DOHH2 (cell line): ENCODE measurements at regions not wholly inside any gene's neighbourhood (a gene's known extent, or its start where the extent isn't known, plus 50 kb on each side); places are given as distances from the start of the nearest gene placed in this dataset.

Experiments
- H3F3A ChIP-seq: fragments of 200-600 bp; sonication (generic), shearing (Covaris generic); 2 replicates; pipeline ENCODE4 v1.6.0; 2016; ENCODE audit warnings: antibody characterized with exemption, mild to moderate bottlenecking; ENCODE audit not compliant: control insufficient read depth, insufficient read depth
- H3K27ac ChIP-seq: fragments of 200-600 bp; sonication (generic); 2 replicates; pipeline ENCODE4 v1.5.1; 2014; ENCODE audit warnings: low read depth, mild to moderate bottlenecking, low read length, moderate library complexity
- H3K27me3 ChIP-seq: fragments of 200-600 bp; sonication (generic); 2 replicates; pipeline ENCODE4 v1.6.1; 2014; ENCODE audit warnings: mild to moderate bottlenecking, low read length, mixed read lengths; ENCODE audit not compliant: control insufficient read depth
- H3K36me3 ChIP-seq: fragments of 200-600 bp; sonication (generic); 2 replicates; pipeline ENCODE4 v1.6.1; 2014; ENCODE audit warnings: mild to moderate bottlenecking, low read length, moderate library complexity, mixed read lengths; ENCODE audit not compliant: control insufficient read depth
- H3K4me1 ChIP-seq: fragments of 200-600 bp; sonication (generic); 2 replicates; pipeline ENCODE4 v1.6.1; 2014; ENCODE audit warnings: mild to moderate bottlenecking, low read length, mixed read lengths; ENCODE audit not compliant: control insufficient read depth
- H3K4me2 ChIP-seq: fragments of 200-600 bp; sonication (generic); 2 replicates; pipeline ENCODE4 v1.6.0; 2014; ENCODE audit warnings: mild to moderate bottlenecking, low read length, moderate library complexity
- H3K4me3 ChIP-seq: fragments of 200-600 bp; sonication (generic); 2 replicates; pipeline ENCODE4 v1.5.1; 2014; ENCODE audit warnings: mild to moderate bottlenecking, low read length, mixed read lengths
- H3K79me2 ChIP-seq: fragments of 200-600 bp; sonication (generic); 2 replicates; pipeline ENCODE4 v1.6.1; 2014; ENCODE audit warnings: mild to moderate bottlenecking, low read length, mixed read lengths; ENCODE audit not compliant: control insufficient read depth
- H3K9me2 ChIP-seq: fragments of 200-600 bp; sonication (generic); replicated peaks from 2 replicates; pipeline ENCODE4 v1.6.1; 2014; ENCODE audit warnings: mild to moderate bottlenecking, low read length, mixed read lengths; ENCODE audit not compliant: control insufficient read depth
- H3K9me3 ChIP-seq: fragments of 200-600 bp; sonication (generic); 2 replicates; pipeline ENCODE4 v1.6.1; 2014; ENCODE audit warnings: antibody characterized with exemption, low read length, mixed read lengths; ENCODE audit not compliant: control insufficient read depth, insufficient read depth
- H4K20me1 ChIP-seq: fragments of 200-600 bp; sonication (generic); 2 replicates; pipeline ENCODE4 v1.6.0; 2014; ENCODE audit warnings: low read depth, mild to moderate bottlenecking, antibody characterized with exemption, low read length, moderate library complexity; ENCODE audit not compliant: control insufficient read depth, insufficient read depth
- CTCF ChIP-seq: fragments of 200-600 bp; sonication (generic); IDR thresholded peaks from one replicate; pipeline ENCODE4 v1.5.1; 2014; ENCODE audit warnings: antibody characterized with exemption, mild to moderate bottlenecking, low read depth, low read length; ENCODE audit not compliant: poor library complexity, severe bottlenecking
- EZH2phosphoT487 ChIP-seq: fragments of 200-600 bp; sonication (generic); IDR thresholded peaks from 2 replicates; pipeline ENCODE4 v1.6.1; 2017; ENCODE audit warnings: borderline replicate concordance, mild to moderate bottlenecking, antibody characterized with exemption, low read length, moderate library complexity, mixed read lengths

GRCh38 chr5:163976696-163977095 lies 471.3 kb downstream of the MAT2B start:
- Histone ChIP-seq H3K79me2 (no peaks in the 10 kb centered on the region), H3K27ac (no peak overlapping the region), H3K9me2 (no peaks in the 10 kb centered on the region), H3F3A (no peaks in the 10 kb centered on the region), H3K9me3 (no peaks in the 10 kb centered on the region), H3K4me3 (no peak overlapping the region), H3K36me3 (no peaks in the 10 kb centered on the region), H4K20me1 (no peaks in the 10 kb centered on the region), H3K27me3 (no peaks in the 10 kb centered on the region), H3K4me2 (no peak overlapping the region), H3K4me1 (no peaks in the 10 kb centered on the region)
- TF ChIP-seq CTCF (no peak), EZH2phosphoT487 (no peak)

GRCh38 chr5:163978897-163979296 lies 473.5 kb downstream of the MAT2B start:
- no peaks in the 10 kb centered on the region for H3K4me1 ChIP-seq
- H3K9me2 ChIP-seq = no peaks in the 10 kb centered on the region
- no peaks in the 10 kb centered on the region for H3K9me3 ChIP-seq
- H3F3A ChIP-seq = no peaks in the 10 kb centered on the region
- H3K27me3 ChIP-seq = no peaks in the 10 kb centered on the region
- H3K4me2 ChIP-seq = no peak overlapping the region
- H3K4me3 ChIP-seq = no peak overlapping the region
- no peak overlapping the region for H3K27ac ChIP-seq
- H3K36me3 ChIP-seq = no peaks in the 10 kb centered on the region
- no peak for TF ChIP-seq EZH2phosphoT487
- peak; percentile 20 for TF ChIP-seq CTCF
- no peaks in the 10 kb centered on the region for H4K20me1 ChIP-seq
- H3K79me2 ChIP-seq = no peaks in the 10 kb centered on the region

- no peaks in the 10 kb centered on the region for H3K27me3 ChIP-seq
- no peak for TF ChIP-seq CTCF
- TF ChIP-seq EZH2phosphoT487 = no peak
- H3K36me3 ChIP-seq = no peaks in the 10 kb centered on the region
- H3K9me3 ChIP-seq = no peaks in the 10 kb centered on the region
- H3K4me1 ChIP-seq = no peaks in the 10 kb centered on the region
- no peaks in the 10 kb centered on the region for H4K20me1 ChIP-seq
- no peak overlapping the region for H3K27ac ChIP-seq
- H3F3A ChIP-seq = no peaks in the 10 kb centered on the region
- no peak overlapping the region for H3K4me3 ChIP-seq
- H3K79me2 ChIP-seq = no peaks in the 10 kb centered on the region
- H3K4me2 ChIP-seq = no peak overlapping the region
- H3K9me2 ChIP-seq = no peaks in the 10 kb centered on the region
Measured at GRCh38 chr5:163988566-163988965, 483.1 kb downstream of the MAT2B start.

- TF ChIP-seq EZH2phosphoT487 = no peak
- no peak for TF ChIP-seq CTCF
- Histone ChIP-seq H3K9me2 (no peaks in the 10 kb centered on the region), H3K79me2 (no peaks in the 10 kb centered on the region)
Measured at GRCh38 chr5:163993126-163993525, 487.7 kb downstream of the MAT2B start.

More at GRCh38 chr5:163993126-163993525, 487.7 kb downstream of the MAT2B start:
- Histone ChIP-seq H4K20me1 (no peaks in the 10 kb centered on the region), H3F3A (no peaks in the 10 kb centered on the region), H3K4me3 (no peak overlapping the region), H3K27me3 (no peaks in the 10 kb centered on the region), H3K27ac (no peak overlapping the region), H3K36me3 (no peaks in the 10 kb centered on the region), H3K4me1 (no peaks in the 10 kb centered on the region), H3K4me2 (no peak overlapping the region), H3K9me3 (no peaks in the 10 kb centered on the region)
